CD4-positive, CD25-positive, alpha-beta regulatory T cell (primary cell): ENCODE measurements at regions not wholly inside any gene's neighbourhood (a gene's known extent, or its start where the extent isn't known, plus 50 kb on each side); places are given as distances from the start of the nearest gene placed in this dataset.
"Not testable (repeated sequence)": the region's sequence is repeated elsewhere in the genome, so short reads cannot be mapped to it uniquely, and the experiment has no call there.

Experiments
- ATAC-seq, 2 donors: fragments of 150-1000 bp; cut with Tn5 transposase; one replicate each; pipeline ENCODE4 v1.10.0; 2021; ENCODE audit warnings: low read depth in 2 of 2, moderate number of reproducible peaks in 2 of 2, moderate library complexity in 1 of 2
- DNase-seq, 3 donors: peaks; one replicate each; pipeline versions ENCODE4 v3.0.0 to v3.0.0-alpha.2; 2012 to 2022; ENCODE audit warnings: mixed read lengths in 1 of 3
- H3K27ac ChIP-seq: one replicate; pipeline ENCODE4 v1.7.0; 2013; ENCODE audit warnings: mild to moderate bottlenecking, low read length; ENCODE audit not compliant: insufficient read depth, poor library complexity, severe bottlenecking
- H3K27me3 ChIP-seq: one replicate; pipeline ENCODE4 v1.7.0; 2013; ENCODE audit warnings: low read length; ENCODE audit not compliant: control insufficient read depth, insufficient read depth
- H3K36me3 ChIP-seq: one replicate; pipeline ENCODE4 v1.7.0; 2013; ENCODE audit warnings: mild to moderate bottlenecking, low read length, moderate library complexity; ENCODE audit not compliant: control insufficient read depth, insufficient read depth
- H3K4me1 ChIP-seq: 2 replicates; pipeline ENCODE4 v1.7.0; 2013; ENCODE audit warnings: mild to moderate bottlenecking, low read length; ENCODE audit not compliant: insufficient read depth, control insufficient read depth, poor library complexity, severe bottlenecking
- H3K4me3 ChIP-seq: one replicate; pipeline ENCODE4 v1.7.0; 2013; ENCODE audit warnings: low read depth, mild to moderate bottlenecking, low read length, moderate library complexity
- H3K9me3 ChIP-seq, 2 experiments: 1 replicate in 1 of 2; 2 replicates in 1 of 2; pipeline ENCODE4 v1.7.0; 2013; ENCODE audit warnings: low read length in 2 of 2, mild to moderate bottlenecking in 1 of 2, moderate library complexity in 1 of 2; ENCODE audit not compliant: control insufficient read depth in 2 of 2
- H3K27ac Mint-ChIP-seq, 3 donors: one replicate each; pipeline ENCODE4 v1.8.0; 2020 to 2022; ENCODE audit warnings: mild to moderate bottlenecking in 3 of 3, mixed read lengths in 3 of 3, moderate library complexity in 2 of 3
- H3K27me3 Mint-ChIP-seq: one replicate; pipeline ENCODE4 v1.8.0; 2022; ENCODE audit warnings: mild to moderate bottlenecking, mixed read lengths
- H3K36me3 Mint-ChIP-seq: one replicate; pipeline ENCODE4 v1.8.0; 2020; ENCODE audit warnings: mixed read lengths
- H3K4me1 Mint-ChIP-seq, 4 donors: one replicate each; pipeline ENCODE4 v1.8.0; 2020 to 2022; ENCODE audit warnings: mixed read lengths in 4 of 4, mild to moderate bottlenecking in 1 of 4
- H3K4me3 Mint-ChIP-seq, 4 donors: one replicate each; pipeline ENCODE4 v1.8.0; 2020 to 2022; ENCODE audit warnings: mild to moderate bottlenecking in 4 of 4, mixed read lengths in 4 of 4, moderate library complexity in 3 of 4
- H3K9me3 Mint-ChIP-seq, 7 donors: one replicate each; pipeline ENCODE4 v1.8.0; 2020 to 2022; ENCODE audit warnings: mixed read lengths in 7 of 7, mild to moderate bottlenecking in 3 of 7, moderate library complexity in 2 of 7

DNA sequence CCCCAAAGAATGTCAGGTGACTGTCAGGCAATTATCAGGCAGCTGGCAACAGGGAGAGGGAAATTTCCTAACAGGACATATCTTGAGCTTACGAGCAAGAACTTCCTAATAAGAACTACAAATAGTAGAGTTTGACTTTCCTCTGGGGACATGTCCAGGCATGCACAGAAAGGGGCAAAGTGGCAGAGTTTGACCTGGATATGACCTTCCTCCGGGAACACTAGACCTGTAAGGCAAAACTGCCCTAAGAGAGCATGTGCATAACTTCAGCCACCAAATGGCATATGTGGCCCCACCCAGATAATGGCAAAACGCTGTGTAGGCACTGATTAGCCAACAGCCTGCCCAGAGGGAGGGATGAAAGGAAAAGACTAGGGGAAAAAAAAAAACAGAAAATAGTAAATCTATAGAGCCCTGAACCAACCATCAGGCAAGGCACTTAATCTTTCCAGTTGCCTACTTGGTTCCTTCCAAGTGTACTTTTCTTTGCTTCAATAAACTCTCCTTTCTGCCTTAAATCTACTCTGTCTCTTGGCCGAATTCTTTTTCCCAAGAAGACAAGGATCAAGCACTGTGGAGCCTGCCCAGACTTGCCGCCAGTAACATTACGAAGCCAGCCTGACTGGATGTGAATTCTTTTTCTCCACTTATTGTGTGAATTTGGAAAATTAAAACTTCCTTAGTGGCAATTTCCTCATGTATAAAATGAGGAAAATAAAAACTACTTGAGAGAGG is 164.1 kb downstream of the SPTSSA start:
- Histone ChIP-seq H3K27ac (no peak overlapping the region), H3K27me3 (no peaks in the 10 kb centered on the region), H3K9me3 (no peaks in the 10 kb centered on the region), H3K4me1 (no peaks in the 10 kb centered on the region), H3K4me3 (no peak overlapping the region), H3K36me3 (no peaks in the 10 kb centered on the region)
- DNase-seq: no peak
- Mint-ChIP-seq H3K4me3 (no peak overlapping the region), H3K36me3 (no peaks in the 10 kb centered on the region), H3K27ac (no peak overlapping the region), H3K9me3 (peaks cover 0 to 3% (median 0%) of the 10 kb centered on the region in 7 donors), H3K4me1 (no peaks in the 10 kb centered on the region), H3K27me3 (no peaks in the 10 kb centered on the region)
- no peak for ATAC-seq

DNA sequence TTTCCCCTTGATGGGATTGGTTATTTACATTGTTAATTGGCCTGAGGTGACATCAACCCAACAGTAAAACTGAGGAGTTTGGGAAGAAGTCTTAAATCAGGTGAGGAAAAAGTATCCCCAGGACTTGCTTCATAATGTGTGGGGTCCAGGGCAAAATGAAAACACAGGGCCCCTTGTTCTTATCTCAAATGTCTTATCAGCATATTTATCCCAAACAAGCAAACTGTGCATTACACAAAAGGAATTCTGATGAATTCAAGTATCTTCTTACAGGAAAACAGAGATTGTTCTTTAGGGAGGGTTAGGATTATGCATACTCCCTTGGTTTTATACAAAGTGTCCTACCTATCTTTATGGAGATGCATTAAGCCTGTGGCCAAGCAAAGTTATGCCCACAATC is 178.4 kb downstream of the SPTSSA start:
- Histone ChIP-seq H3K4me1 (no peaks in the 10 kb centered on the region), H3K4me3 (no peak overlapping the region), H3K9me3 (no peaks in the 10 kb centered on the region), H3K27me3 (no peaks in the 10 kb centered on the region), H3K36me3 (no peaks in the 10 kb centered on the region), H3K27ac (no peak overlapping the region)
- Mint-ChIP-seq H3K4me1 (no peaks in the 10 kb centered on the region), H3K36me3 (no peaks in the 10 kb centered on the region), H3K4me3 (no peak overlapping the region), H3K27ac (no peak overlapping the region), H3K27me3 (peaks cover 10% of the 10 kb centered on the region), H3K9me3 (peaks cover 0 to 8% (median 2%) of the 10 kb centered on the region in 7 donors)
- no peak for DNase-seq
- ATAC-seq: no peak

DNA sequence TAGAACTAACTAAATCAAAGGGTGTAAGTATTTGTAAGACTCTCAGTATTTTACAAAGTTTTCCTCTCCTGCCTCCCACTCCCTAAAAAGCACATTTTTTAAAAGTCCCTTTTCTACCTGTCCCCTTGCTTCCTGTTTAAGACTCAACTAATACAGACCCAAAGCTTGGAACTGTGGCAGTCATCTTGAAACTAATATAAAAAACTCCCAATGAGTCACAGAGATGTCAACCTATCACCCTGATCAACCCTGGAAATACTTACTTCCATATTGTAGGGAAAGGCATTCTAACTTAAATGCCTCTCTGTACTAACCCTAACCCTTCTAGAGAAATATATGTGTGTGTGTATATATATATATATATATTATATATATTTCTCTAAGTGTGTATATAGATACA is 184.8 kb downstream of the SPTSSA start:
- H3K9me3 Mint-ChIP-seq: peaks cover 0 to 8% (median 3%) of the 10 kb centered on the region in 7 donors
- DNase-seq (no peak), ATAC-seq (no peak)
- H3K27ac Mint-ChIP-seq: no peak overlapping the region
- Histone ChIP-seq H3K27me3 (no peaks in the 10 kb centered on the region), H3K9me3 (no peaks in the 10 kb centered on the region), H3K27ac (no peak overlapping the region), H3K4me1 (no peaks in the 10 kb centered on the region), H3K4me3 (no peak overlapping the region), H3K36me3 (no peaks in the 10 kb centered on the region)
- H3K27me3 Mint-ChIP-seq: peaks cover 4% of the 10 kb centered on the region
- H3K4me1 Mint-ChIP-seq: no peaks in the 10 kb centered on the region
- H3K4me3 Mint-ChIP-seq: no peak overlapping the region
- H3K36me3 Mint-ChIP-seq: no peaks in the 10 kb centered on the region

DNA sequence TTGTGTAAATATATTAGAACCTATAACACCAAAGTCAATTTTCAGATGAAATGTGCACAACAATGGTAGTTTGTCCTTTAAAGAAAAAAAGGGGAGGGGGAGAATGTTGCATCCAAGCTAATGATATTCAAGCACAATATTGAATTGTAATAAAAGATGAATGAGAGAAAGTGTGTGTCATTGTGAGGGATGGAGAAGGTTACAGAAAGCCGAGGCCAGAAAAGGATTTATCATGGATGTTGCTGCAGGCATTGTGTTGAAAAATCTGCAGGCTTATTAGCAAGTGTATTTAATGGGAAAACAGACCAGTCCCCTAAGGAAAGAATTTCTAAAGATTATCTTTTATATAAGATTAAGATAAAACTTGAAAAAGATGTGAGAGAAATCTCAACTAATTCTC is 186.5 kb downstream of the SPTSSA start:
- Mint-ChIP-seq H3K4me1 (no peaks in the 10 kb centered on the region), H3K36me3 (no peaks in the 10 kb centered on the region)

DNA sequence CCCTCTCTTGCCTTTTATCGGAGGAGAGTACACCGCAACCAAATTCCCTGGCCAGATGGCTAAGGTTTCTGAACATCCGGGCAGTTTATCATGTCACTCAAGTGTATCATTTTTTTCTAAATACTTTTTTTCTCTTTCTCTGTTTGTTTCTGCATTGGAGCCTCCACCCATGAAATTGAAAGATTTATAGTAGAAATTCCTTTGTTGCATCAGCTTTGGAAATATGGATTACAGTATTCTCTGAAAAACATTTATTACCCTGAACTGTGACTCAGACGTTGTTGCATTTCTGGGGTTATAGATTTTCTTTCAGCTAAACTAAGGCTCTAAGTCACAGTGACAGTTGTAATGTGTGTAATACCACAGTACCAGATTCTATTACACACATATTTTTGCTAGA is 187.0 kb downstream of the SPTSSA start:
- no peaks in the 10 kb centered on the region for H3K4me1 Mint-ChIP-seq
- Histone ChIP-seq H3K27me3 (no peaks in the 10 kb centered on the region), H3K4me3 (no peak overlapping the region), H3K4me1 (no peaks in the 10 kb centered on the region), H3K36me3 (no peaks in the 10 kb centered on the region), H3K9me3 (no peaks in the 10 kb centered on the region), H3K27ac (no peak overlapping the region)
- no peak overlapping the region for H3K27ac Mint-ChIP-seq
- no peak overlapping the region for H3K4me3 Mint-ChIP-seq
- no peak for DNase-seq
- ATAC-seq: no peak
- H3K9me3 Mint-ChIP-seq: peaks cover 0 to 4% (median 0%) of the 10 kb centered on the region in 7 donors
- H3K36me3 Mint-ChIP-seq: no peaks in the 10 kb centered on the region
- H3K27me3 Mint-ChIP-seq: peaks cover 3% of the 10 kb centered on the region

More for the DNA sequence above, 186.5 kb downstream of the SPTSSA start:
- no peaks in the 10 kb centered on the region for H3K36me3 ChIP-seq
- Mint-ChIP-seq H3K9me3 (peaks cover 0 to 4% (median 1%) of the 10 kb centered on the region in 7 donors), H3K27me3 (peaks cover 2% of the 10 kb centered on the region), H3K4me3 (no peak overlapping the region), H3K27ac (no peak overlapping the region)
- H3K9me3 ChIP-seq: no peaks in the 10 kb centered on the region
- no peak overlapping the region for H3K4me3 ChIP-seq
- ATAC-seq (no peak), DNase-seq (no peak)
- H3K4me1 ChIP-seq: no peaks in the 10 kb centered on the region
- no peaks in the 10 kb centered on the region for H3K27me3 ChIP-seq
- no peak overlapping the region for H3K27ac ChIP-seq

DNA sequence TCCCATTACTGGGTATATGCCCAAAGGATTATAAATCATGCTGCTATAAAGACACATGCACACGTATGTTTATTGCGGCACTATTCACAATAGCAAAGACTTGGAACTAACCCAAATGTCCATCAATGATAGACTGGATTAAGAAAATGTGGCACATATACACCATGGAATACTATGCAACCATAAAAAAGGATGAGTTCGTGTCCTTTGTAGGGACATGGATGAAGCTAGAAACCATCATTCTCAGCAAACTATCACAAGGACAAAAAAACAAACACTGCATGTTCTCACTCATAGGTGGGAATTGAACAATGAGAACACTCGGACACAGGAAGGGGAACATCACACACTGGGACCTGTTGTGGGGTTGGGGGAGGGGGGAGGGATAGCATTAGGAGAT is 188.3 kb downstream of the SPTSSA start:
- not testable (repeated sequence) for H3K4me1 Mint-ChIP-seq, H3K27ac Mint-ChIP-seq, H3K9me3 ChIP-seq, H3K4me1 ChIP-seq, H3K9me3 Mint-ChIP-seq, H3K36me3 ChIP-seq, ATAC-seq, H3K4me3 Mint-ChIP-seq, DNase-seq, H3K36me3 Mint-ChIP-seq, H3K27me3 Mint-ChIP-seq, H3K27me3 ChIP-seq, H3K27ac ChIP-seq, H3K4me3 ChIP-seq

DNA sequence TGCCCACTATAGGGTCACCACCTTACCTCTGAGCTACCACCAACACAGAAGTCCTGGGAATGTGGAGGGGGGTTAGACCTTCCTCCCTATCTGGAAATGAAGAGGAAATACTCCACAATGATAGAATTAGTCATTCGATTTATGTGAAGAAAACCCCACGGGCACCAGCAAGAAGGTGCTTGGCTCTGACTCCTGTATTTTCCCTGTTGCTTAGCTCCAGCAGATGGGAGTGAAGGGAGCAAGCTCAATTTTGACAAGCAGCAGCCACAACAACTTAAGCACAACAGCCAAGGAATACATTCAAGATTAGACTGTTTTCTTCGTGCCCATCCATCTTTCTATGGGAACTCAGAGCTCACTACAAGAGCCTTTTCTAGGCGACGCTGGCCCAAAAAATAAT is 191.7 kb downstream of the SPTSSA start:
- ATAC-seq (no peak), DNase-seq (no peak)
- H3K36me3 ChIP-seq: no peaks in the 10 kb centered on the region
- H3K27me3 ChIP-seq: peaks cover 2% of the 10 kb centered on the region
- Mint-ChIP-seq H3K27me3 (peaks cover 10% of the 10 kb centered on the region), H3K27ac (no peak overlapping the region), H3K4me3 (no peak overlapping the region), H3K4me1 (no peaks in the 10 kb centered on the region), H3K9me3 (peaks cover 0 to 4% (median 0%) of the 10 kb centered on the region in 7 donors), H3K36me3 (no peaks in the 10 kb centered on the region)
- no peak overlapping the region for H3K4me3 ChIP-seq
- H3K4me1 ChIP-seq: no peaks in the 10 kb centered on the region
- H3K9me3 ChIP-seq: no peaks in the 10 kb centered on the region
- H3K27ac ChIP-seq: no peak overlapping the region

DNA sequence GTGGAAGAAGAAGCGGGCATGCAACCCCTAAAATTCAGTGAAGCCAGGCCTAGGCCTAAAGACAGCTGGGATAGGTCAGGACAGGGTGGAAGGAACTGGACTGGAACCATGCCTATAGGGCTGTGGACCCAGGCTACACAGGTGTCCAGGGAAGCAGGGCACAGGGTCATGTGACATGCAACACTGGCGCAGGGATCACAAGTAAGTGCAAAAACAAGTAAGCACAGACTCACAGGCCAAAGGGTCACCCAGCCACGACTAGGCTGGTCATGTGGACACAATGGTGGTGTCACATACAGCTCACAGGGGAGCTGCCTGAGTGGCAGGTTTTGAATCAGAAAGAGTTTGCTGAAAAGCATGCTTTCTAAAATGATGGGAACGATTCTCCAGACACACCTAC is 195.7 kb downstream of the SPTSSA start:
- Mint-ChIP-seq H3K36me3 (no peaks in the 10 kb centered on the region), H3K27ac (no peak overlapping the region), H3K4me1 (no peaks in the 10 kb centered on the region), H3K27me3 (peaks cover 14% of the 10 kb centered on the region), H3K4me3 (no peak overlapping the region), H3K9me3 (peaks cover 0 to 2% (median 0%) of the 10 kb centered on the region in 7 donors)
- no peak overlapping the region for H3K4me3 ChIP-seq
- H3K27me3 ChIP-seq: peaks cover 4% of the 10 kb centered on the region
- DNase-seq: no peak
- no peaks in the 10 kb centered on the region for H3K9me3 ChIP-seq
- no peaks in the 10 kb centered on the region for H3K4me1 ChIP-seq
- no peak overlapping the region for H3K27ac ChIP-seq
- H3K36me3 ChIP-seq: no peaks in the 10 kb centered on the region
- ATAC-seq: no peak
